B cell (primary cell): ENCODE measurements at regions not wholly inside any gene's neighbourhood (a gene's known extent, or its start where the extent isn't known, plus 50 kb on each side); places are given as distances from the start of the nearest gene placed in this dataset.

Source experiments
- ATAC-seq: fragments of 200-7000 bp; cut with Tn5 transposase; one replicate; pipeline ENCODE4 v1.10.0; 2021; ENCODE audit warnings: low read depth, mild to moderate bottlenecking, moderate number of reproducible peaks, moderate library complexity
- CTCF ChIA-PET: fragments of 350-600 bp; sonication (Branson Sonifier 250); formaldehyde crosslinking; loops from one replicate; lab custom pipeline; 2021; ENCODE audit warnings: antibody characterized with exemption, inconsistent platforms; lab: Charles Lee
- POLR2A ChIA-PET: fragments of 350-600 bp; sonication (Branson Sonifier 250); formaldehyde crosslinking; loops from one replicate; lab custom pipeline; 2021; ENCODE audit warnings: antibody characterized with exemption; lab: Charles Lee
- DNase-seq: peaks from one replicate; pipeline ENCODE4 v3.0.0; 2013
- H2AFZ ChIP-seq: 2 replicates; pipeline ENCODE4 v1.6.1; 2012; ENCODE audit warnings: mild to moderate bottlenecking, low read depth, low read length; ENCODE audit not compliant: insufficient read depth, poor library complexity, severe bottlenecking
- H3K27ac ChIP-seq, 2 donors: 1 replicate in 1 of 2; 2 replicates in 1 of 2; pipeline ENCODE4 v1.5.1; 2012 to 2013; ENCODE audit warnings: low read length in 2 of 2, mild to moderate bottlenecking in 2 of 2, moderate library complexity in 1 of 2
- H3K27me3 ChIP-seq, 4 experiments: fragments of 200-600 bp in 1 of 4; sonication (generic) in 1 of 4; replicated peaks in 1 of 4; 1 replicate in 2 of 4; 2 replicates in 2 of 4; pipeline versions ENCODE4 v1.6.1 to v1.7.0; 2013 to 2016; ENCODE audit warnings: low read length in 3 of 4, mild to moderate bottlenecking in 2 of 4, mixed read lengths in 1 of 4, moderate library complexity in 1 of 4; ENCODE audit not compliant: insufficient read depth in 4 of 4, control insufficient read depth in 3 of 4; ENCODE audit errors: control extremely low read depth in 1 of 4
- H3K36me3 ChIP-seq, 2 experiments: replicated peaks in 1 of 2; 1 replicate in 1 of 2; 2 replicates in 1 of 2; pipeline versions ENCODE4 v1.6.1 to v1.7.1; 2013; ENCODE audit warnings: low read length in 1 of 2; ENCODE audit not compliant: insufficient read depth in 2 of 2, control insufficient read depth in 1 of 2; ENCODE audit errors: control extremely low read depth in 1 of 2, extremely low read depth in 1 of 2
- H3K4me1 ChIP-seq, 2 donors: fragments of 200-600 bp in 1 of 2; sonication (generic) in 1 of 2; 1 replicate in 1 of 2; 2 replicates in 1 of 2; pipeline versions ENCODE4 v1.5.1 to v1.6.1; 2013 to 2017; ENCODE audit warnings: low read length in 2 of 2; ENCODE audit not compliant: control insufficient read depth in 2 of 2, insufficient read depth in 2 of 2
- H3K4me2 ChIP-seq: replicated peaks from 2 replicates; pipeline ENCODE3; 2012; ENCODE audit warnings: mild to moderate bottlenecking, low read depth, low read length; ENCODE audit not compliant: poor library complexity, severe bottlenecking
- H3K4me3 ChIP-seq, 5 experiments: fragments of 200-600 bp in 1 of 5; sonication (generic) in 1 of 5; 1 replicate in 3 of 5; 2 replicates in 2 of 5; pipeline versions ENCODE4 v1.5.1 to v1.7.0; 2011 to 2016; ENCODE audit warnings: low read length in 4 of 5, mild to moderate bottlenecking in 4 of 5, low read depth in 2 of 5, control low read depth in 1 of 5, moderate library complexity in 1 of 5; ENCODE audit not compliant: insufficient read depth in 1 of 5; ENCODE audit errors: control extremely low read depth in 1 of 5, extremely low read depth in 1 of 5
- H3K79me2 ChIP-seq: fragments of 200-600 bp; sonication (generic); one replicate; pipeline ENCODE4 v1.6.0; 2016; ENCODE audit warnings: low read length; ENCODE audit not compliant: control insufficient read depth, insufficient read depth
- H3K9ac ChIP-seq: fragments of 200-600 bp; sonication (generic); 2 replicates; pipeline ENCODE4 v1.6.1; 2017; ENCODE audit warnings: mild to moderate bottlenecking, low read length, moderate library complexity
- H3K9me3 ChIP-seq, 3 donors: one replicate each; pipeline versions ENCODE4 v1.6.1 to v1.7.1; 2013; ENCODE audit warnings: low read length in 2 of 3; ENCODE audit not compliant: control insufficient read depth in 2 of 3, insufficient read depth in 1 of 3; ENCODE audit errors: control extremely low read depth in 1 of 3
- H4K20me1 ChIP-seq: 2 replicates; pipeline ENCODE4 v1.6.0; 2012; ENCODE audit warnings: mild to moderate bottlenecking, low read length; ENCODE audit not compliant: insufficient read depth, control insufficient read depth, poor library complexity, severe bottlenecking
- H3K27ac Mint-ChIP-seq: one replicate; pipeline ENCODE4 v1.8.0; 2021; ENCODE audit warnings: mixed read lengths
- H3K27me3 Mint-ChIP-seq: one replicate; pipeline ENCODE4 v1.8.0; 2021; ENCODE audit warnings: mixed read lengths
- H3K4me1 Mint-ChIP-seq: one replicate; pipeline ENCODE4 v1.8.0; 2021; ENCODE audit warnings: mixed read lengths
- H3K4me3 Mint-ChIP-seq: one replicate; pipeline ENCODE4 v1.8.0; 2021; ENCODE audit warnings: mixed read lengths
- H3K9me3 Mint-ChIP-seq: one replicate; pipeline ENCODE4 v1.8.0; 2022; ENCODE audit warnings: mixed read lengths; ENCODE audit not compliant: insufficient read depth
- CTCF ChIP-seq: fragments of 200-600 bp; IDR thresholded peaks from one replicate; pipeline ENCODE4 v1.8.0; 2022; ENCODE audit warnings: antibody characterized with exemption, mild to moderate bottlenecking
- EZH2 ChIP-seq: IDR thresholded peaks from 2 replicates; pipeline ENCODE4 v1.6.1; 2012; ENCODE audit warnings: borderline replicate concordance, low read depth, mild to moderate bottlenecking, moderate library complexity, low read length; ENCODE audit not compliant: insufficient read depth, poor library complexity, severe bottlenecking
- WGBS: methylation state at CpG from one replicate; pipeline ENCODE4 v1.1.5; 2013; ENCODE audit warnings: missing lambda C conversion rate; ENCODE audit not compliant: insufficient coverage; 5-methylcytosine and 5-hydroxymethylcytosine counted together
- intact Hi-C: fragments of 100-400 bp; cut with micrococcal nuclease; formaldehyde crosslinking; loops from one replicate; pipeline ENCODE4 v1.10.0; 2022

- DNase-seq (no peak), ATAC-seq (no peak)
- ChIA-PET CTCF (no interaction called here), POLR2A (no interaction called here)
- Histone ChIP-seq H3K27ac (no peak overlapping the region), H3K36me3 (no peaks in the 10 kb centered on the region), H3K79me2 (no peaks in the 10 kb centered on the region), H4K20me1 (no peaks in the 10 kb centered on the region), H3K4me2 (no peak overlapping the region), H2AFZ (no peak overlapping the region), H3K27me3 (peaks cover 0 to 18% (median 4%) of the 10 kb centered on the region in 4 experiments), H3K9me3 (peaks cover 0 to 9% (median 0%) of the 10 kb centered on the region in 3 donors), H3K4me1 (peaks cover 0 to 4% of the 10 kb centered on the region in 2 donors), H3K9ac (no peak overlapping the region), H3K4me3 (no peak overlapping the region)
- 76% methylated on average over 9 of the region's 11 CpGs for WGBS
- Mint-ChIP-seq H3K27ac (no peak overlapping the region), H3K9me3 (no peaks in the 10 kb centered on the region), H3K4me1 (no peaks in the 10 kb centered on the region), H3K4me3 (no peak overlapping the region), H3K27me3 (peaks cover 47% of the 10 kb centered on the region)
- TF ChIP-seq EZH2 (no peak), CTCF (no peak)
- intact Hi-C loops: no loop called here
Observed at GRCh38 chr16:86448306-86448890, 61.9 kb upstream of the FOXF1 start.

GRCh38 chr16:86449446-86450095 lies 60.8 kb upstream of the FOXF1 start:
- Histone ChIP-seq H3K36me3 (no peaks in the 10 kb centered on the region), H3K4me3 (no peak overlapping the region), H3K27ac (no peak overlapping the region), H3K4me1 (no peaks in the 10 kb centered on the region), H3K79me2 (no peaks in the 10 kb centered on the region), H3K27me3 (peaks cover 0 to 8% (median 1%) of the 10 kb centered on the region in 4 experiments), H3K4me2 (no peak overlapping the region), H3K9me3 (peaks cover 0 to 9% (median 0%) of the 10 kb centered on the region in 3 donors), H4K20me1 (no peaks in the 10 kb centered on the region), H2AFZ (no peak overlapping the region), H3K9ac (no peak overlapping the region)
- Mint-ChIP-seq H3K9me3 (no peaks in the 10 kb centered on the region), H3K27me3 (peaks cover 47% of the 10 kb centered on the region), H3K4me1 (no peaks in the 10 kb centered on the region), H3K27ac (no peak overlapping the region), H3K4me3 (no peak overlapping the region)
- intact Hi-C loops: no loop called here
- DNase-seq (no peak), ATAC-seq (no peak)
- ChIA-PET POLR2A (no interaction called here), CTCF (no interaction called here)
- TF ChIP-seq CTCF: no peak
- 3% methylated on average over 10 of the region's 16 CpGs for WGBS
